PC-9 (cell line): ENCODE measurements at regions not wholly inside any gene's neighbourhood (a gene's known extent, or its start where the extent isn't known, plus 50 kb on each side); places are given as distances from the start of the nearest gene placed in this dataset.

Experiments
- BruUV-seq: library from RNA; stranded (reverse); fragments of 400-500 nt; replicated peaks from 2 replicates; lab custom pipeline; 2021; lab: Mats Ljungman, UMichigan
- CTCF ChIA-PET: fragments of 300-600 bp; sonication (Branson Sonifier 250); formaldehyde crosslinking; loops from one replicate; lab custom pipeline; 2022; ENCODE audit warnings: antibody characterized with exemption; lab: Charles Lee
- POLR2A ChIA-PET: fragments of 300-600 bp; sonication (Branson Sonifier 250); formaldehyde crosslinking; loops from one replicate; lab custom pipeline; 2022; ENCODE audit warnings: antibody characterized with exemption; ENCODE audit not compliant: unreplicated experiment; lab: Charles Lee
- DNase-seq, 2 experiments: peaks; one replicate each; pipeline versions ENCODE4 v3.0.0 to v3.0.0-alpha.2; 2015 to 2022; ENCODE audit warnings: mixed read lengths in 1 of 2
- H2AFZ ChIP-seq: fragments of 200-600 bp; sonication (generic); 2 replicates; pipeline ENCODE4 v1.8.1; 2017; ENCODE audit warnings: antibody characterized with exemption
- H3F3A ChIP-seq: fragments of 200-600 bp; sonication (generic); 2 replicates; pipeline ENCODE4 v1.8.1; 2017; ENCODE audit warnings: antibody characterized with exemption, mild to moderate bottlenecking, low read depth; ENCODE audit not compliant: insufficient read depth
- H3K27ac ChIP-seq: fragments of 200-600 bp; sonication (generic); 2 replicates; pipeline ENCODE4 v1.6.1; 2016; ENCODE audit warnings: mixed run types
- H3K27me3 ChIP-seq: fragments of 200-600 bp; sonication (generic); 2 replicates; pipeline ENCODE4 v1.6.1; 2016; ENCODE audit warnings: low read depth, mixed run types; ENCODE audit not compliant: insufficient read depth
- H3K36me3 ChIP-seq: fragments of 200-600 bp; sonication (generic); 2 replicates; pipeline ENCODE4 v1.6.1; 2016; ENCODE audit warnings: low read depth, mixed run types
- H3K4me1 ChIP-seq: fragments of 200-600 bp; sonication (generic); replicated peaks from 2 replicates; pipeline ENCODE4 v1.6.1; 2016; ENCODE audit warnings: mixed run types; ENCODE audit not compliant: insufficient read depth
- H3K4me2 ChIP-seq: fragments of 200-600 bp; sonication (generic); 2 replicates; pipeline ENCODE4 v1.6.1; 2017; ENCODE audit warnings: mixed run types
- H3K4me3 ChIP-seq: fragments of 200-600 bp; sonication (generic); 2 replicates; pipeline ENCODE4 v1.6.1; 2016; ENCODE audit warnings: mixed run types
- H3K79me2 ChIP-seq: fragments of 200-600 bp; sonication (generic); 2 replicates; pipeline ENCODE4 v1.6.1; 2017; ENCODE audit warnings: low read depth, mixed run types
- H3K9me2 ChIP-seq: fragments of 200-600 bp; sonication (generic); 2 replicates; pipeline ENCODE4 v1.8.1; 2017; ENCODE audit warnings: mild to moderate bottlenecking; ENCODE audit not compliant: insufficient read depth
- H3K9me3 ChIP-seq: fragments of 200-600 bp; sonication (generic); 2 replicates; pipeline ENCODE4 v1.8.1; 2016; ENCODE audit warnings: low read depth; ENCODE audit not compliant: insufficient read depth
- H4K20me1 ChIP-seq: fragments of 200-600 bp; sonication (generic); 2 replicates; pipeline ENCODE4 v1.8.1; 2017; ENCODE audit not compliant: insufficient read depth
- CTCF ChIP-seq: fragments of 200-600 bp; sonication (generic); conservative IDR thresholded peaks from 2 replicates; pipeline ENCODE4 v1.6.1; 2017; ENCODE audit warnings: mixed run types, antibody characterized with exemption, mild to moderate bottlenecking, moderate library complexity
- EZH2 ChIP-seq: fragments of 200-600 bp; sonication (generic); IDR thresholded peaks from 2 replicates; pipeline ENCODE4 v1.8.0; 2017; ENCODE audit warnings: antibody characterized with exemption, low read depth
- intact Hi-C: fragments of 100-400 bp; cut with micrococcal nuclease; formaldehyde crosslinking; loops from one replicate; pipeline ENCODE4 v1.10.0; 2022; ENCODE audit not compliant: unreplicated experiment

DNA sequence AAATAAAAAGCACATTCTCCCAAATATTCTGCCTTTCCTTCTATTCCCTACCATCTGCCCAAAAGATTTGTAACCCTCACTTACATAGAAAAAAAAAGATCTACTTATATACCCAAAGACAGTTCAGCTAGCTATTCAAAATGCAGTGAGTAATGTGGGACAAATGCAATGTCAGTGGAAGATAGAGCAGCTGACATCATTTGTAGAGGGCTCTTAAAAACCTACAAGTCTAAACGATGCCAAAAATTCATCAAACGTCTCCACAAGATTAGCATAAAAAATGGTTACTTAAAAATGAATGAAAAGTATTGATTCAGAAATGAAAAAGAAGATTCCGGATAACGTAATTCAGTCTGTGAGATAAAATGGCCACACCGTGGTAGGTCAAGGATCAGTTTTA, 96.5 kb downstream of the ASB9 start:
- Histone ChIP-seq H3K79me2 (no peaks in the 10 kb centered on the region), H3F3A (no peaks in the 10 kb centered on the region), H3K36me3 (no peaks in the 10 kb centered on the region), H4K20me1 (no peaks in the 10 kb centered on the region), H3K4me3 (no peak overlapping the region), H3K4me2 (no peak overlapping the region), H3K4me1 (no peaks in the 10 kb centered on the region), H3K9me3 (no peaks in the 10 kb centered on the region), H3K9me2 (no peaks in the 10 kb centered on the region), H2AFZ (no peak overlapping the region), H3K27ac (no peak overlapping the region), H3K27me3 (no peaks in the 10 kb centered on the region)
- no TSS peak for BruUV-seq
- no peak for DNase-seq
- intact Hi-C loops: no loop called here
- ChIA-PET POLR2A (no interaction called here), CTCF (no interaction called here)
- TF ChIP-seq EZH2 (no peak), CTCF (no peak)

- no peaks in the 10 kb centered on the region for H3K4me1 ChIP-seq
- H4K20me1 ChIP-seq: no peaks in the 10 kb centered on the region
- intact Hi-C loops: no loop called here
- no peaks in the 10 kb centered on the region for H3K27me3 ChIP-seq
- no peaks in the 10 kb centered on the region for H3K9me3 ChIP-seq
- no peaks in the 10 kb centered on the region for H3K9me2 ChIP-seq
- no peak overlapping the region for H2AFZ ChIP-seq
- no peak overlapping the region for H3K27ac ChIP-seq
- POLR2A ChIA-PET: no interaction called here
- TF ChIP-seq EZH2: no peak
- no peak for TF ChIP-seq CTCF
- BruUV-seq: no TSS peak
- no peak overlapping the region for H3K4me3 ChIP-seq
- no peaks in the 10 kb centered on the region for H3F3A ChIP-seq
- H3K36me3 ChIP-seq: no peaks in the 10 kb centered on the region
- CTCF ChIA-PET: no interaction called here
- no peak overlapping the region for H3K4me2 ChIP-seq
- DNase-seq: no peak
- no peaks in the 10 kb centered on the region for H3K79me2 ChIP-seq
Observed at GRCh38 chrX:15170927-15171326, 99.0 kb downstream of the ASB9 start.

DNA sequence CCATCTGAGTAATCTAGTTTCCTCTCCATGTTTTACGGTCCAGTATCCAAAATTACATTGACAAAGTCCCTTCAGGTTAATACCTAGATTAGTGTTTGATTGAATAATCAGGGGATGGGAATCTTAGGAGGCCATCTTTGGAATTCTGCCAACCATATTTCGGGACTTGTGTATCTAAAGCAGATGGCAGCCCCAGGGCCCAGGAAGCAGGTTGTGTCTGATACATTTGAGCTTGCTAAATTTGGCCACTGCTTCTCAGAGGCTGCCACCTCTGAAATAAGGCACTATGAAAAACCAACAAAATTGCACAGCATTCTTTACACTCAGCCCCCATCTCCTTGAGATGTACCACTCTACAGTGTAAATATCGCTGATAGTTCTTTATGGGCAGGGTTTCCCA, 102.1 kb downstream of the ASB9 start:
- no peak for DNase-seq
- Histone ChIP-seq H3K27ac (no peak overlapping the region), H2AFZ (no peak overlapping the region), H3K27me3 (no peaks in the 10 kb centered on the region), H3F3A (no peaks in the 10 kb centered on the region), H4K20me1 (no peaks in the 10 kb centered on the region), H3K36me3 (no peaks in the 10 kb centered on the region), H3K9me2 (no peaks in the 10 kb centered on the region), H3K4me1 (no peaks in the 10 kb centered on the region), H3K79me2 (no peaks in the 10 kb centered on the region), H3K4me3 (no peak overlapping the region), H3K9me3 (no peaks in the 10 kb centered on the region), H3K4me2 (no peak overlapping the region)
- CTCF ChIA-PET: no interaction called here
- intact Hi-C loops: no loop called here
- TF ChIP-seq EZH2 (no peak), CTCF (no peak)
- POLR2A ChIA-PET: no interaction called here
- no TSS peak for BruUV-seq
